Spleen (tissue), 11 donors: ENCODE measurements at regions not wholly inside any gene's neighbourhood (a gene's known extent, or its start where the extent isn't known, plus 50 kb on each side); places are given as distances from the start of the nearest gene placed in this dataset.

ENCODE experiments used
- DNase-seq: peaks from one replicate; pipeline ENCODE4 v3.0.0-alpha.2; 2020
- H3K27ac ChIP-seq, 8 donors: fragments of 200-600 bp; sonication (generic) in 7 of 8; 1 replicate in 4 of 8; 2 replicates in 4 of 8; pipeline versions ENCODE4 v1.5.0 to v1.8.0; 2016 to 2021; ENCODE audit warnings: inconsistent platforms in 4 of 8, mild to moderate bottlenecking in 4 of 8, moderate library complexity in 1 of 8
- H3K27me3 ChIP-seq, 7 donors: fragments of 200-600 bp; sonication (generic) in 6 of 7; replicated peaks in 1 of 7; 1 replicate in 4 of 7; 2 replicates in 3 of 7; pipeline versions ENCODE4 v1.5.0 to v1.8.0; 2016 to 2021; ENCODE audit warnings: inconsistent platforms in 3 of 7, mild to moderate bottlenecking in 1 of 7
- H3K36me3 ChIP-seq, 6 donors: fragments of 200-600 bp; sonication (generic) in 5 of 6; 1 replicate in 4 of 6; 2 replicates in 2 of 6; pipeline versions ENCODE4 v1.5.0 to v1.8.0; 2016 to 2021; ENCODE audit warnings: inconsistent platforms in 2 of 6
- H3K4me1 ChIP-seq, 6 donors: fragments of 200-600 bp; sonication (generic) in 5 of 6; 1 replicate in 3 of 6; 2 replicates in 3 of 6; pipeline versions ENCODE4 v1.5.0 to v1.8.0; 2016 to 2021; ENCODE audit warnings: inconsistent platforms in 3 of 6
- H3K4me3 ChIP-seq, 8 donors: fragments of 200-600 bp; sonication (generic) in 7 of 8; 1 replicate in 4 of 8; 2 replicates in 4 of 8; pipeline versions ENCODE4 v1.5.0 to v1.8.0; 2016 to 2021; ENCODE audit warnings: inconsistent platforms in 4 of 8, mild to moderate bottlenecking in 4 of 8, moderate library complexity in 2 of 8
- H3K9me3 ChIP-seq, 8 donors: fragments of 200-600 bp; sonication (generic) in 7 of 8; 1 replicate in 4 of 8; 2 replicates in 4 of 8; pipeline versions ENCODE4 v1.5.0 to v1.8.0; 2016 to 2021; ENCODE audit warnings: inconsistent platforms in 4 of 8
- POLR2A ChIP-seq, 3 donors: fragments of 450-650 bp; IDR thresholded peaks; one replicate each; pipeline ENCODE4 v1.5.1; 2017; ENCODE audit warnings: antibody characterized with exemption in 3 of 3, mild to moderate bottlenecking in 1 of 3
- POLR2AphosphoS5 ChIP-seq, 3 donors: sonication (generic); formaldehyde crosslinking; IDR thresholded peaks; one replicate each; pipeline ENCODE4 v1.5.1; 2017; ENCODE audit warnings: antibody characterized with exemption in 3 of 3
- WGBS, 5 donors: extraction: QIAGEN DNeasy Blood & Tissue Kit in 3 of 5; methylation state at CpG; one replicate each; pipeline versions ENCODE4 v1.1.5 to v1.1.7; 2013 to 2018; 5-methylcytosine and 5-hydroxymethylcytosine counted together
- intact Hi-C: fragments of 100-400 bp; cut with DNase I; formaldehyde crosslinking; loops from one replicate; pipeline ENCODE4 v1.15.0; 2023; ENCODE audit warnings: low total_unique reads
- TF ChIP-seq, protein P1 (sequence below), 11 experiments: fragments of 200-600 bp in 7 of 11; fragments of 450-650 bp in 4 of 11; sonication (generic) in 4 of 11; IDR thresholded peaks in 8 of 11; conservative IDR thresholded peaks in 3 of 11; 1 replicate in 7 of 11; 2 replicates in 4 of 11; pipeline versions ENCODE4 v1.4.0 to v1.8.0; 2016 to 2021; ENCODE audit warnings: antibody characterized with exemption in 11 of 11, inconsistent platforms in 4 of 11, mild to moderate bottlenecking in 1 of 11
- donor health status: healthy with polysubstance abuse.
- donor health status: DM: no; HTN: no; CAD: no; lungs with moderate emphysema.
- donor health status: DM: no; HTN: no; CAD: no.
- donor health status: Bipolar disorder and iron deficiency.
- donor health status: healthy.
- donor health status: DM: no; HTN: no; CAD: no.
- donor health status: DM: yes; HTN: yes; CAD: no.

DNA sequence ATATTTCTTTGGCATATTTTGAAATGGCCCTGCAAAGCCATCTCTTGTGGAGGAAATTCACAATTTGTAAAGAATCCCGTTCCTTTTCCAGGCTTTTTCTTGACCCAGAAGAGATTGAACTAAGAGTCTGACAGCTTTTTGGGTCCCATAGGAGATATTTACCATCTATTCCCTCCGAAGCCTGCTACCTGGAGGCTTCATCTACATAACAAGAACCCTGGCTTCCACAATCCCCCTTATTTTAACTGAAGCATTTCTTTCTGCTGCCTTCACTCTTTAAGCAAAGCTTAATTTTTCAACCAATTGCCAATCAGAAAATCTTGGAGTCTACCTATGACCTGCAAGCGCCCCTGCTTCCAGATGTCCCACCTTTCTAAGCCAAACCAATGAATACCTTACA is 248.1 kb upstream of the GADL1 start:
- no peak overlapping the region for H3K27ac ChIP-seq
- TF ChIP-seq POLR2A (IDR thresholded peaks at IDR 0.05) (no peak), POLR2AphosphoS5 (IDR thresholded peaks at IDR 0.05) (no peak)
- TF ChIP-seq, protein P1, sequence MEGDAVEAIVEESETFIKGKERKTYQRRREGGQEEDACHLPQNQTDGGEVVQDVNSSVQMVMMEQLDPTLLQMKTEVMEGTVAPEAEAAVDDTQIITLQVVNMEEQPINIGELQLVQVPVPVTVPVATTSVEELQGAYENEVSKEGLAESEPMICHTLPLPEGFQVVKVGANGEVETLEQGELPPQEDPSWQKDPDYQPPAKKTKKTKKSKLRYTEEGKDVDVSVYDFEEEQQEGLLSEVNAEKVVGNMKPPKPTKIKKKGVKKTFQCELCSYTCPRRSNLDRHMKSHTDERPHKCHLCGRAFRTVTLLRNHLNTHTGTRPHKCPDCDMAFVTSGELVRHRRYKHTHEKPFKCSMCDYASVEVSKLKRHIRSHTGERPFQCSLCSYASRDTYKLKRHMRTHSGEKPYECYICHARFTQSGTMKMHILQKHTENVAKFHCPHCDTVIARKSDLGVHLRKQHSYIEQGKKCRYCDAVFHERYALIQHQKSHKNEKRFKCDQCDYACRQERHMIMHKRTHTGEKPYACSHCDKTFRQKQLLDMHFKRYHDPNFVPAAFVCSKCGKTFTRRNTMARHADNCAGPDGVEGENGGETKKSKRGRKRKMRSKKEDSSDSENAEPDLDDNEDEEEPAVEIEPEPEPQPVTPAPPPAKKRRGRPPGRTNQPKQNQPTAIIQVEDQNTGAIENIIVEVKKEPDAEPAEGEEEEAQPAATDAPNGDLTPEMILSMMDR (IDR thresholded peaks at IDR 0.05 in 8 of 11, conservative IDR thresholded peaks at IDR 0.05 in 3 of 11): no peak
- no peak overlapping the region for H3K4me3 ChIP-seq
- no peaks in the 10 kb centered on the region for H3K27me3 ChIP-seq
- WGBS, 5 donors: 82 to 89% (median 85%) methylated on average over 3 of the region's 3 CpGs
- intact Hi-C loops: no loop called here
- no peak for DNase-seq
- H3K4me1 ChIP-seq: no peaks in the 10 kb centered on the region
- H3K9me3 ChIP-seq: peaks cover 0 to 11% (median 7%) of the 10 kb centered on the region in 8 donors
- H3K36me3 ChIP-seq: no peaks in the 10 kb centered on the region

DNA sequence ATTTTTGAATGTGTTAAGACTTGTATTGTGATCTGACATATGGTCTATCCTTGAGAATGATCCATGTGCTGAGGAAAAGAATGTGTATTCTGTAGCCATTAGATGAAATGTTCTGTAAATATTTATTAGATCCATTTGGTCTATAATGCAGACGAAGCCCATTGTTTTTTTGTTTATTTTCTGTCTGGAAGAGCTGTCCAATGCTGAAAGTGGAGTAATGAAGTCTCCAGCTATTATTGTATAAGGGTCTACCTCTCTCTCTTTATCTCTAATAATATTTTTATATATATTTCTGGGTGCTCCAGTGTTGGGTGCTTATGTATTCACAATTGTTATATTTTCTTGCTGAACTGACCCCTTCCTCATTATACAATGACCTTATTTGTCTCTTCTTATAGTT is 250.6 kb upstream of the GADL1 start:
- Histone ChIP-seq H3K36me3 (no peaks in the 10 kb centered on the region), H3K27ac (no peak overlapping the region), H3K4me1 (no peaks in the 10 kb centered on the region), H3K27me3 (no peaks in the 10 kb centered on the region), H3K4me3 (no peak overlapping the region), H3K9me3 (peaks cover 0 to 29% (median 19%) of the 10 kb centered on the region in 8 donors)
- intact Hi-C loops: no loop called here
- 83 to 95% (median 88%) methylated on average over 1 of the region's 1 CpG for WGBS, 5 donors
- DNase-seq: no peak
- TF ChIP-seq POLR2AphosphoS5 (IDR thresholded peaks at IDR 0.05) (no peak), POLR2A (IDR thresholded peaks at IDR 0.05) (no peak)
- TF ChIP-seq, protein P1 (IDR thresholded peaks at IDR 0.05 in 8 of 11, conservative IDR thresholded peaks at IDR 0.05 in 3 of 11): no peak

DNA sequence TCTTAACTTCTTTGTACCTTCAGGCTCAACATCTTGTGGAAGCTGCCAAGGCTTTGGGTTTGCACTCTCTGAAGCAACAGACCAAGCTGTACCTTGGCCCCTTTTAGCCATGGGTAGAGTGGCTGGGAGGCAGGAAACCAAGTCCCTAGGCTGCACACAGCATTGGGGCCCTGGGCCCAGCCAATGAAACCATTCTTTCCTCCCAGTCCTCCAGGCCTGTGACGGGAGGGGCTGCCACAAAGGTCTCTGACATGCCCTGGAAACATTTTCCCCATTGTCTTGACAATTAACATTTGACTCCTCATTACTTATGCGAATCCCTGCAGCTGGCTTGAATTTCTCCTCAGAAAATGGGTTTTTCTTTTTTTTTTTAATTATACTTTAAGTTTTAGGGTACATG is 253.1 kb upstream of the GADL1 start:
- Histone ChIP-seq H3K27me3 (peaks cover 0 to 3% (median 0%) of the 10 kb centered on the region in 7 donors), H3K36me3 (no peaks in the 10 kb centered on the region), H3K9me3 (peaks cover 0 to 41% (median 25%) of the 10 kb centered on the region in 8 donors), H3K4me1 (no peaks in the 10 kb centered on the region), H3K4me3 (no peak overlapping the region), H3K27ac (no peak overlapping the region)
- intact Hi-C loops: no loop called here
- TF ChIP-seq POLR2A (IDR thresholded peaks at IDR 0.05): no peak
- TF ChIP-seq, protein P1 (IDR thresholded peaks at IDR 0.05 in 8 of 11, conservative IDR thresholded peaks at IDR 0.05 in 3 of 11): no peak
- TF ChIP-seq POLR2AphosphoS5 (IDR thresholded peaks at IDR 0.05): no peak
- no peak for DNase-seq
- 79 to 97% (median 92%) methylated on average over 2 of the region's 2 CpGs for WGBS, 5 donors

DNA sequence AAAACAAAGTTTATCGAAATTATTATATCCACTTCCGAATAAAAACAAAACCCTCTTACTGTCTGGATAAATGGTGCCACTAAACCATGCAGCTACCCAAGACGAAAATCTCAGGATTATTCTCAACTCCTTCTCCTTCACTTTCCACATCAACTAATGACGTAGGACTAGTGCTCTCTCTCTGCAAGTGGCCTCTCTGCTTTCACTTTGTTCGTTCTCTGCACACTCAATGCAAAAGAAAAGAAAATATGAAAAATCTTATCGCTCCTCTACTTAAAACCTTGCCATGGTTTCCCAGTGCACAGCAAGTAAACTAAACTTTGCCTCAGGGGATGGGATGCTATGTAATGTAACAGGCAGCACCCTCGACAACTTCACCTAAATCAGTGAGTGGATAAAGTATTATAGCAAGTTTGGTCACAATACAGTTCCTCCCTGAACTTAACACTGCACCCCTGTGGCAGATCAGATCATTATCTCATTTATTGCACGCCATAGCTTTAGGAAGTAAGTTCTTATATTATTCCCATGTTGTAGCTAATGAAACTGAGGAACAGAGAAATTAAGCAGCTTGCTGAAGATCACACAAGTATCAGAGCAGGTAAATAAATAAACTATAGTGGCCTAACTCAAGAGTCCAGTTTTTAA is 262.7 kb upstream of the GADL1 start:
- no peak for DNase-seq
- intact Hi-C loops: no loop called here
- Histone ChIP-seq H3K36me3 (no peaks in the 10 kb centered on the region), H3K27me3 (no peaks in the 10 kb centered on the region), H3K4me3 (peak overlapping the region in 1 of 8 donors; percentile 44), H3K27ac (no peak overlapping the region), H3K9me3 (no peaks in the 10 kb centered on the region), H3K4me1 (no peaks in the 10 kb centered on the region)
- no peak for TF ChIP-seq POLR2A (IDR thresholded peaks at IDR 0.05)
- no peak for TF ChIP-seq POLR2AphosphoS5 (IDR thresholded peaks at IDR 0.05)
- TF ChIP-seq, protein P1 (IDR thresholded peaks at IDR 0.05 in 8 of 11, conservative IDR thresholded peaks at IDR 0.05 in 3 of 11): no peak
- WGBS, 5 donors: 60 to 80% (median 71%) methylated on average over 8 of the region's 8 CpGs
